SK-MEL-5 (cell line): ENCODE measurements at regions not wholly inside any gene's neighbourhood (a gene's known extent, or its start where the extent isn't known, plus 50 kb on each side); places are given as distances from the start of the nearest gene placed in this dataset.

ENCODE experiments used
- DNase-seq: peaks from one replicate; pipeline ENCODE4 v3.0.0-alpha.2; 2016; ENCODE audit warnings: low read depth, low spot score
- in situ Hi-C: cut with HindIII; loops from 2 replicates; pipeline ENCODE4 v1.10.0; 2016; ENCODE audit warnings: low sequenced_read_pairs, high pct_unique_total_duplicates, low pct_unique_long_range_greater_than_20kb

DNA sequence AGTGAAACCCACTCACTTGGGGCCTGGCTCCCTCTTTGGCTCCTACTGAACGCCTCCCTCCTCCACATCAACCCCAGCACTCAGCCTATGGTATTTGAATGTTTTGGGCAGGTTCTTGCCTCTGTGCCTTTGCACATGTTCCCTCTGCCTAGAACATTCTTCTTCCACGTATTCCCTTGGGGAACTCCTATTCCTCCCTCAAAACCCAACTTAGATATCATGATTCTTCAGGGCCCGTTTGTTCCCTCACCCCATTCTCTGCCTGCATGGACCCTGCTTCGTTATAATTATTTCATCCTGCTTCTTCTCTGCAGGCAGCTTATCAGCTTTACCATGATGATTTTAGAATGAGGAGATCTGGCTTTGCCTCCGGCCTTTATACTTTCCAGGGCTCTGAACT, 215.0 kb upstream of the IER5L start:
- in situ Hi-C loops, result no loop called here
- DNase-seq, result no peak

DNA sequence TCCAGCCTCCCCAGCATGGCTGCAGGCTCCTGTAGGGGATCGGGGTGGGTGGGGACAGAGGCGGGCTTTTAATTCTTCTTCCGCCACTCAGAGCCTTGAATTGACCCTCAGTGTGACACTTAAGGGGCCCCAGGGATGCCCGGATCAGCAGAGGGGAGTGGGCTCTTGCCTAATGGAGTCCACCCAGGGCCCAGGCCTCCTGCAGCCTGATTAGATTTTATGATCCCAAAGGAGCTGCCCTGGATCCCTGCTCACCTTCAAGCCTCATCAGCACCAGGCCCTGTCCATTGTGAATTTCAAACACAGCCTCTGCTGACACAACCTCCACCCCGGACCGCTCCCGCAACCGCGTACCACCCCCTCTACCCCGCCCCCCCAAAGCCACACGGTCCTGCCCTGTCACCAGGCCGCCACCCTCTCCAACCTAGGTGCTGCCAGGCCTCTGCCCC, 214.1 kb upstream of the IER5L start:
- DNase-seq, result no peak
- in situ Hi-C loops, result no loop called here

DNA sequence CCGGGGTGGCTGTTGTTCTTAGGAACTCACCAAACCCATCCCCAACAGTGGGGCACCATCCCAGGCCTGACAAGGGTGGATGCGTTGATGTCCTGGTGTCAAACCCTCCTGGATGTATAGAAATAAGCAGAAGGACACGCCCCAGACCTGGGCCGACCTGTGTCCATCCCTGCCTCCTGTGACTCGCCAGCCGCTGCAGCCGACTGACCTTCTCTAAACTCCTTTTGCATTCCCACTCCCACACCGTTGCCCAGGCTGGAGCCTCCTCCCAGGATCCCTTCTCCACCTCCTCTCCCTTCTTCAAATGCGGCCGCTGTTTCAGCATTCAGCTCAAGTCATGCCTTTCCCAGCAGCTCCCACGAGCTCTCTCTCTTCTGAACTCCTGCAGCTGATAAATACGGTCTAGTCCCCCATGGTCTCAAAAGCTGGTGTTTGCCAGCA, 213.2 kb upstream of the IER5L start:
- in situ Hi-C loops, result no loop called here
- no peak for DNase-seq

DNA sequence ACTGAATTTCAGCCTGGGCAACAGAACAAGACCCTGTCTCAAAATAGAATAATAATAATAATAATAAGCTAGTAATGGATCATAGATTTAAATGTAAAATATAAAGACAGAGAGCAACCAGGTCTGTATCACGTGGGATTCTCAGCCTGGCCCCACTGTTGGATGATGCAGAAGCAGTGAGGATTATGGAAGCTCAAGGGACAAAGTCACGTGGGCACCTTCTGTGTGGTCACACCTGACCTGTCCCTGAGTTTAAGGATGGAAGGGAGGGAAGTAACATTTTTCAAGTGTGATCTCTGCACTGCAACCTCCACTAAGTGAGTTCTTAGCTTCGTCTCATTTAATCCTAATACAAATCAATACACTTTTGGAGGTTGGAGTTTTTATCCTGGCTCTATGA, 212.5 kb upstream of the IER5L start:
- no peak for DNase-seq
- in situ Hi-C loops, result no loop called here

DNA sequence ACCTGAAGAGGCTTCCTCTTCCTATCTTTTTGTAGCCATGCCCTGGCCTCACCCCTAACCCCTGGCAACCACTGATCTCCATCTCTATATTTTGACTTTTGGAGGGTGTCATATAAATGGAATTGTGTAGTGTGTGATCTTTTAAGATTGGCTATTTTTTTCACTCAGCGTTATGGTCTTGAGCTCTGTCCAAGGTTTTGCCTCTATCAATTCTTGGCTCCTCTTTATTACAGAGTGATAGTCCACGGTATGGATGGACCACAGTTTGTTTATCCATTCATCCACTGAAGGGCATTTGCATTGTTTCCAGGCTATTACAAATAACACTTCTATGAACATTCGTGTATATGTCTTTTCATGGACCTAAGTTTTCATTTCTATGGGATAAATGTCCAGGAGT, 209.8 kb upstream of the IER5L start:
- in situ Hi-C loops, result no loop called here
- DNase-seq, result no peak

DNA sequence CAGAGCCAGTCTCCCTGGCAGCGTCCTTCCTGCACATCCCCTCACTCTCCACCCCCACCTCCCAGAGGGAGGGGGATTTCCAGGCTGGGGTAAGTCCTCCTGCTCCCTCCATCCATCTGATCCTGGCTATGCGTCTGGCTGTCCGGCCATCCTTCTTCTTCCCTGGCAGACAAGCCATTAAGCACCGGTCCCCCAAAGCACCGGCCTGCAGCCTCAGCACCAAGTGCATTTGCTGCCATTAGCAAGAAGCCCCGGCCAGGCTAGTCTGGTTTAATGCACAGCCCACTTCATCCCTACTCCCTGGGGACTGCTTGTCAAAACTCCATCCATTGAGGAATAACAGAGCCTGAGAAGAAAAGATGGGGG, 208.7 kb upstream of the IER5L start:
- DNase-seq, result no peak
- in situ Hi-C loops, result no loop called here

DNA sequence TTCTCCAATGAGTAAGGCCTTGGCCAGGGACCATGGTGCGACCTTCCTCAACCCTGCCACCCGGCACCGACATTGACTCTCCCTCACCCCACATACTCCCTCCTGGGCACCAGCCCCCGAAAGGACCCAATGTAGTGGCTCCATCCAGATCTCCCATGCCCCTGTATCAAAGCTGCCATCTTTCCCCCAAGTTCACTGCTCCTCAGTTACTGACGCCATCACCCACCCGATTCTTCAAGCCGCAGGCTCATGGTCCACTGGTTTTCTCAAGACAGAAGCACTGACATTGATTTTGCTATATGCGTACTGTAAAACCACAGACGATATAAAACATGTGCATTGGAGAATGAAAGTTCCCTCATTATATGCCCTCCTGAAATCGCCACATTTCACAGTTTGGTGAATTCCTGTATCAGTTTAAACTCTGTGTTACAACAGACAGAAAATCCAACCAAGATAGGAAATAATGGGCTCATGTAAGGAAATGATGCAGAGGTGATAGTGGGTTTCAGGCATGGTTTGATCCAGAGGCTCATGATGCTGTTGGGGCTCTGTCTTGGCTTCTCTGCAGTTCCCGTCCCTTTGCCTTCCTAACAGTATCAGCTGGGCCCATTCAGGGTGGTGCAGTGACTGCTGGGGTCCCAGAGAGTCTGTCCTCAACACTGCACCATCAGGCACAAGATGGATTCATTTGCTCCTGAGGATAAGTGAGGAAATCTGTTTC, 207.3 kb upstream of the IER5L start:
- in situ Hi-C loops, result no loop called here
- DNase-seq, result no peak

DNA sequence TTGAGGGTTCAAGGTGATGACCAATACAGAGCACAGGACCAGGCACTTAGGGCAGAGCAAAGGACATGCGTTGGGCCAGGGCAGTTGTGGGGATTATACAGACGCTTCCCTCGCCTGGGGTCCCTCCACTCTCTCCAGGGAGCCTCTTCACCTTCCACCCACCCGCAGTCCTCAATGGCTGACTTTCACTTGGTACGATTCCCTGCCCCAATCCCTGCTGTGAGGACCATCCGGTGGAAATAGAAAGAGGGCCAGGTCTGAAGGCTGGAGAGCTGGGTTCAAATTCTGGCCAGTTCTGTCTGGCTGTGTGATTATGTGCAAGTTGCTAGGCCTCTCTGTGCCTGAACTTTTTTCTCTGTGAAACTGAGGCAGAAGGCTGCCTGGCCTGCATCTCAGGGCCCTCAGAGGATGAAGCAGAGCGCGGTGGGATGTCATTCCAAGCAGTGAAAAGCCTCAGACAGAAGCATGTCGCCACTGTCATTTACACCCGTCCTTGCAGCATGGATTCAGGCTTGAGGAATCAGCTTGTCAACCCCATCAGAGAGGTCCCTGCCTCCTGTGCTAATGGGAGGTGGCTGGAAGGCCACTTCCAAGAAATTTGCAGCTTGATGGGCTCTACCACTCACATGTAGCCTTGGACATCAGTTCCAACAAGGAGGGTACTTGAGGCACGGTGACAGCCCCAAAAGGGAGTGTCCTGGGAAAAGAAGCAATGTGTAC, 206.6 kb upstream of the IER5L start:
- DNase-seq, result no peak
- in situ Hi-C loops, result no loop called here

DNA sequence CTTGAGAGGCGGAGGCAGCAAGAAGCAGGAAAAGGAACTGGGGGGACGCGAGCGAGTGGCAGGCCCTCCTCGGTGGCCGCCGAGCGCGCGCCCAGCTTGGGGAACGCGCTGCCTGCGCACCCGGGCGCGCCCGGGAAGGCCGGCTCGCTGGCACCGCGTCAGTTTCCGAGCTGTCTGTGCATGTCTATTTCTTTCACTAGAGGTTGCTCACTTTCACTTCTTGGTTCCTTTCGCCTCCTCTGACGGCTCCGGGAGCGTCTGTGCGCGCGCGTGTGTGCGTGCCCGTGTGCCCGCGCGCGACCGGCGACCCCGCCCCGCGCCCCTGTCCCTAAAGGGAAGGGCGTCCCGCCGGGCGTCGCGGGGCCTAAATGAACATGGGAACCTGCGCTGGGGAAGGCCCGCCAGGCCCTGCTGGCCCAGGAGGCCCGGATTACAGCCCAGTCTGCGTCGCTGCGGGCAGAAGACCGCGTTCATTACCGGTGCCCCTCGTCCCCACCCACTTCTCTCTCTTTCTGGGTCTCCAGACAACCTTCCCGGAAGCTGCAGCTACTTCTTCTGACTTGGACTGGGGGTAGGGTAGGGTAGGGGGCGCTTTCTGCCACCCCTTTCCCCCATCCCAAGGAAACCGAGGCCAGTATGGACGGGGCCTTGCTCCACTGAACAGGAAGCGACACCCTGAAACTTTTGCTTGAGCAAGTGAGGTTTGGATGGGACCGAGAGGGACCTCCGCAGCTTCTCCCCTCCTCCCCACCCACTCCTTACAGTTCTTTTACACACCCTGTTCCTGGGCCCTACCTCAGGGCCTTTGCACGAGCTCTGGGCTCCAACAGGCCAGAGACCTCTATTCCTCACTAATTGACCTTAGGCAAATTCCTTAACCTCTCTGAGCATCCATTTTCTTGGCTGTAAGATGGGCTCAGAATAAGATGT, 205.8 kb upstream of the IER5L start:
- in situ Hi-C loops, result no loop called here
- DNase-seq, result peak; percentile 38

DNA sequence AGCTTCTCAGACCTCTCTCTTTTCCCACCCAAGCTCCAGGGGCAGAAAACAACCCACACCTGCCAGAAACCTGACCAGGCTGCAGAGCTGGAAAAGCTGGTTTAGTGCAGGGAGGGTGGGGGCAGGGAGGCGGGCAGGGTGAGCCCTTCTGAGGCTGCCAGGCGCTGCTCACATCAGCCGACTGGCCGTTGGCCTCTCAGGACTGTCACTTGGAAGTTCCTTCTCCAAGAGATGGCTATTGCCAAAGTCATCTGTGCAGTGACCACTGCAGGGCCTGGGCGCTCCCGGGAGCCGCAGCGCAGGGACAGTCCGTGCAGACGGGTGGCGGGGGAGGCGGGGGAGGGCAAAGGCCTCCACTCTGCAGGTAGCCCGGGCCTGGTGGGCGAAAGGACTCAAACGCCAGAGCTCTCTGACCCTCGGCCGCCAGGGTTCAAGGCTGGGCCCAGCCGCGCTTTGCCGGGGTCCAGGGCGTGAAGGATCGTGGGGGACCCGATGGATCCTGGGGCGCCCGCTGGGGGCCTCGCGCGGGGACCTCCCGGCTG, 205.0 kb upstream of the IER5L start:
- DNase-seq, result no peak
- in situ Hi-C loops, result no loop called here

DNA sequence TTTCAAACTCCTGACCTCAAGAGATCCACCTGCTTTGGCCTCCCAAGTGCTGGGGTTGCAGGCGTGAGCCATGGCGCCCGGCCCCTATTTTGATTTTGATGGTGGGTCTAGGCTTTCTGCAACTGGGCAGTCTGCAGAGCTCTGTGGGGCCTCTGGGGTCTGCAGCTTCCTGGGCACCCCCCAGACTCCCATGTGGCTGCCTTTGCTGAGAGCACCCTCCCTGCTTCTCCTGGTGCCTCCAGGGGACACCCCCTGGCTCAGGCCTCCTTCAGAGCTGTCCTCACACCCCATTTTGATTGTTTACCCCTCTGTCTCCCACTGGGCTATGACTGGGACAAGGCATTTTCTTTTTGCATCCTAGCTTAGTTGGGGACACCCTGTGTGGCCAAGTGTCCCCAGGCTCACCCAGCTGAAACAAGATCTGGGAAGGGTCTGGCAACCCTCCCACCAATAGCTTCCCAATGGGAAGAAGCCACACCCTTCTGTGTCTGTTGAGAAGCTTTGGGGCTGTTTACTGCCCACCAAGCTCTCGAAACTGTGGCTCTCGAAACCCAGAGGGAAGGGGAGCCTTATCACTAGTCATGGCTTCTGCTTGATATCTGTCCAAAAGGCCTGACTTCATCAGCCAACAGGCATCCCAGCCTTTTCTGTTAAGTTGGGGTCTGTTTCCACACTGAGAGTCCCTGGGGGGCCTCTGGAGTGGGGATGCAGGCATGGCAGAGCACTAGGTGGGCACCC, 204.4 kb upstream of the IER5L start:
- DNase-seq, result no peak
- in situ Hi-C loops, result no loop called here

DNA sequence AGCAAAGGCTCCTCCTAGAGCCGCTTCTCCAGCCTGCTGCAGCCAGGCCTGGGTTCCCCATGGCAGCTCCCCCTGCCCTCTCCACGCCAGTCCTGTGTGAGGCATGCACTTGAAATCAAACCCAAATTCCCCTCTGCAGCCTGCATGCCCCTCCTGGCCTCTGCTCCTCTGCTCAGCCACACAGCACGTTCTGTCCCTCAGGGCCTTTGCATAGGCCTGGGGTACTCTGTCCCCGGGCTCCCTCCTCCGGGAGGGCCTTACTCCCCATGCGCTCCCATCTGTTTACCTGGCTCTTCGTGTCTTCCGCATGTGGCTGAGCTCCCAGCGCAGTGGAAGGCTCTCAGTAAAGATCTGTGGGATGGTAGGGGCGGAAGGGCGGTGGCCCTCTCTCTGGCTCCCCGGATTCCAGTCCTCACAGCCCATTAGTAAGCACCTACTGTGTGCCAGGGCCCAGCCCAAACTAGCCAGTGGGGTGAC, 203.5 kb upstream of the IER5L start:
- in situ Hi-C loops, result no loop called here
- DNase-seq, result no peak

DNA sequence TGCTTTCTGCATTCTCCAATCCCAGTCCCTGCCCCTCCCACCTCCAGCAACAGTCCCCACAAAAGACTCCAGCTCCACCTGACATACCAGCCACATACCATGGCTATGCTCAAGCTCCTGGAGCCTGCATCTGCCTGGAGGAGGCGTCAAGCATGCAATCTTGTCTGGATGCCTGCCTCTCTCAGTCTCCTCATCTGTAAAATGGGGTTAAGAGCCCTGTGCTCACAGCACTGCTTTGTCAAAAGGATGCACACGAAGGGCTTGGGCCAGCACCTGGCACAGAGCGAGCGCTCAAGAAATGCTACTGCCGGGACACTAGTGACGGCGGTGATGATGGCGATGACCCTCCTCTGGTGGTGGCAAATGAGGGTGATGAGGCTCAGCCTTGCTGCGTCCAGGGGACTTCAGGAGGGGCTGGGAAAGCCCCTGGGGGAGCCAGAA, 202.9 kb upstream of the IER5L start:
- in situ Hi-C loops, result no loop called here

DNA sequence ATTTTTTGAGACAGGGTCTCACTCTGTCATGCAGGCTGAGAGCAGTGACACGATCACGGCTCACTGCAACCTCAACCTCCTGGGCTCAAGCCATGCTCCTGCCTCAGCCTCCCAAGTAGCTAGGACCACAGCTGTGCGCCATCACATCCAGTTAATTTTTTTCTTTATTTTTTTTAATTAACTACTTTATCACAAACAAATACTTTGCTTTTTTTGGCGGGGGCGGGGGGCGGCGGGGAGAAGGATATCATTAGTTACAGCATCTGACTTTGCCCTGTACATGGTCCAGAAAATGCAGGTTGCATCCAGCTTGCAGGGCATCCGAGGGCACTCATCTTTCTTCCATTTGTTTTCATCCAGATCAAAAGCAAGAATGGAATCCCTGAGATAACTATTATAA, 201.8 kb upstream of the IER5L start:
- in situ Hi-C loops, result no loop called here
- no peak for DNase-seq

More for the DNA sequence above, 202.9 kb upstream of the IER5L start:
- no peak for DNase-seq

DNA sequence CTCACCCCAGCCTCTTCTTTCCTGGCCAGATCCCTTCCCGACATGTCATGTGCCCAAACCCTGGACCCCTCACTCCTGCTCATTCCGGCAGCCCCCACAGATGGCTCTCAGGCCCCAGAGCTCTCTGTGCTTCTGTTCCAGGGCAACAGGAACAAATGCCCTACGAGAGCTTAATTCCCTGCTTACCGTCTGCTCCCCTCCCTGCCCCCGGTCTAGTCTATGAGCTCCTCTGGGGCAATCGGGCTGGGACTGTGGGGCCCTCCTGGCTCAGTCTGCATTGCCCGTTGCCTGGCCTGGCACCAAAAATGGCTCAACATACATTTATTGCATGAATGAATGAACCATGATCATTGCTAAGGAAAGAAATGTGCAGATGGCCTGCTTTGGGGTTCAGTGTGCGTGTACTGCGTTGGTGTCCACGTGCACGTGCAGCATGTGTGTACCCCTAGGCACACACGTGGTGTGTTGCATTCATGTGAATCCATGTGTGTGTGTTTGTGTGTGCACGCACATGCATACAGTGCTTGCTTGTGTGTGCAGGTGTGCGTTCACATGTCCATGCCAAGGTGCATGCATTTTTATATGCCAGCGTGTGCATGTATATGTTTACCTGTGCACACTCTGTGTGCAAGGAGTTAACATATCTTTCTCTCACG, 201.2 kb upstream of the IER5L start:
- in situ Hi-C loops, result no loop called here
- no peak for DNase-seq

DNA sequence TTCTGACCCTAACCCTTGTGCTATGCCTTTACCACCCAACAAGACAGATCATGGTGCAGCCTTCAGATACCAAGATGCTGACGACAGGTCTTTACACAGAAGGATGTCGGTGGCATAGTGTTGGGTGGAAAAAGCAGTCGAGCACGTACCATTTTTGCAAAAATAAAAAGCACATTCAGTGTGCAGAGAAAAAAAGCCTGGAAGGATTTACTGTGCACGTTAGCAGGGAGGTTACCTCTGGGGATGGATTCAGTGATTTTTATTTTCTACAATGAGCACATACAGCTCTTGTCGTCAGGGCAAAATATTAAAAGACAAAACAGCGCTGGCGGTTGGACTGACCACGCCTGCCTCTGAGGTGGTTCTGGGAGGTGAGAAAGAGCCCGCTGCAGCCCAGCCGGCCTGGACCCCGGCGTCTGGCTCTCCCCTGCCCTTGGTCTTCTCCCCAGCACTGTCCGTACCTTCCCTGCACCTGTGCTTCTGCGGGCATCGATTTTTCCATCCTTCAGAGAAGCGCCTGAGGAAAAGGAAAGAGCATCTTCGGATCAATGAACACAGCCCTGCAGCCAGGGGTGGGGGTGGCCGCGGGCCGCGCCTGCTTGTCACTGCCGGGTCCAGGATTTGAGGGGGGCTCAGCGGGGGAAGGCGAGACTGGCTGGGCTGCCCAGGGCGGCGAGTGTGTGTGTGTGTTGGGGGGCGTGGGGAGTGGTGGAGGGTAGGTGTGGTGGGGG, 200.0 kb upstream of the IER5L start:
- in situ Hi-C loops, result no loop called here

More for the DNA sequence above, 200.0 kb upstream of the IER5L start:
- no peak for DNase-seq
